GM12874 (cell line): ENCODE measurements at regions not wholly inside any gene's neighbourhood (a gene's known extent, or its start where the extent isn't known, plus 50 kb on each side); places are given as distances from the start of the nearest gene placed in this dataset.

Source experiments
- CTCF ChIP-seq: IDR thresholded peaks from 2 replicates; pipeline ENCODE4 v1.5.1; 2011; ENCODE audit warnings: low read depth, mild to moderate bottlenecking, control low read depth, low read length, moderate library complexity; ENCODE audit not compliant: insufficient read depth

- TF ChIP-seq CTCF = no peak
These were observed 602.6 kb downstream of the SNAPC1 start for GRCh38 chr14:62364800-62365280.

DNA sequence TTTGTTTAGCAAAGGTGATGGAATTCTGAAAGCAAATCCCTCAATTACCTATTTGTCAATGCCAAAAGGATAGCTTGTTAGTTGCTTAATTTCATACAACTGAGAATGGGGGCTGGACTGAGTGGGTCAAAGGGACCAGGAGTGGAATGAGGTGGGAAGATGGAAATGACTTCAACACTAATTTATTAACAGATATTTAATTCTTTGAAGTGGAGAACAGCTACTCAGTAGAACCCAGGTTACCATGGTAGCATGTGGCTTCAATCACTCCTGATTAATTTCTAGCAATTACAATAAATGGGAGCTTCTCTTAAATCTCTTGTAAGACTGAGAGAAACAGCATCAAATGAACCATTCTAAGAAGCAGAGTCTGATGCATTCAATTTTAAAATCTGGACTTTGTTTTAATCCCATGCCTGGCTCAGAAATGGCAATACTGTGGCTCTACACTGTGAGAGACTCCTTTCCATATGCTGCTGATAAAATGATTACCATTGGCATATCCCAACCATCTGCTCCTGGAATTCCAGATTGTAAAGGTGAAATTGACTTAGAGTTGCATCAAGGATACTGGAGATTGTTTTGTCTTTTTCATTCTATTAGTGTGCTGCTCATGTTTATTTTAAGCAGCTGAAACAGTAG is 607.8 kb downstream of the SNAPC1 start:
- no peak for TF ChIP-seq CTCF

- no peak for TF ChIP-seq CTCF
These were observed 611.7 kb downstream of the SNAPC1 start for GRCh38 chr14:62373944-62374343.

DNA sequence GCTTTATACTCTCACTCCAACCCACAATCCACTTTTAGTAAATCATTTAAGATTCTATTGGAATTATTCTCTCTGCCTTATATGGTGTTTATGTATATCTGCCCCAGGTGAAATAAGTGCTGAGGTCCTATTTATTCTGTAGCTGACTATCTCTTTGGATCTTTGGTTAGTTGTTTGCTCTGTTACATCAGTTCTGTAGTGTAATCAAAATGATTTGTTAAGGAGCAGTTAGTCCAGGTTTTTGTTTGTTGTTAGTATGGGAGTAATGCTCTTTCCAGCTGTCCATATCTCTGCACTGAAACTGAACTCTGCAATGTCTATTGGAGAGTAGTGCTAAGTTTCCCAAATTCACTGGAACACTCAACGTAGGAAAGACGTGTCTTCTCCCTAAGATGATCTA is 615.8 kb downstream of the SNAPC1 start:
- no peak for TF ChIP-seq CTCF

- no peak for TF ChIP-seq CTCF
These were observed 619.3 kb downstream of the SNAPC1 start for GRCh38 chr14:62381311-62382070.

DNA sequence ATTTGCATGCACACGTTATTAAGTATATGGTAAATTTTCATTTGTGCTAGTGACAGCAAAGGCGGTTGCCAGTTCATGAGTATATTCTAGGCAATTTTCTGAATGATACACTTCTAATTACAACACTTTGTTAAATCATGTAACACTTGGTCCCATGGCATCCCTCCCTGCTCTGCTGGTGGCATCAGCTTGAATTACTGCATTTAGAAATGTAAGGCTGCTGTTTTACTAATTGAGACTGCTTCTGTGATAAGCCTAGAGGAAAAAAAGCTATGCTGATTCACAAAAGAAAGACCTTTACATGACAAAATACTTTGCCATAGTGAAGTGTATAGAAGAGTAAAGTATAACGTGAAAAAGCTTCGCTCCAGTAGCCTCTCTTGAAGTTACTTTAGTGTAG is 636.1 kb downstream of the KCNH5 start:
- TF ChIP-seq CTCF = no peak

GRCh38 chr14:62409626-62410300 is 635.5 kb downstream of the KCNH5 start:
- TF ChIP-seq CTCF = no peak
